GM19463 (cell line): ENCODE measurements at regions not wholly inside any gene's neighbourhood (a gene's known extent, or its start where the extent isn't known, plus 50 kb on each side); places are given as distances from the start of the nearest gene placed in this dataset.
"Not testable (repeated sequence)": the region's sequence is repeated elsewhere in the genome, so short reads cannot be mapped to it uniquely, and the experiment has no call there.

Source experiments
- ATAC-seq: cut with Tn5 transposase; IDR thresholded peaks from one replicate; pipeline ENCODE4 v1.9.1; 2021; ENCODE audit warnings: mild to moderate bottlenecking, moderate library complexity; ENCODE audit not compliant: unreplicated experiment

GRCh38 chr2:131822237-131822721, 294.6 kb downstream of the CCDC74A start:
- not testable (repeated sequence) for ATAC-seq

GRCh38 chr2:131823058-131823457, 295.4 kb downstream of the CCDC74A start:
- ATAC-seq, result not testable (repeated sequence)

DNA sequence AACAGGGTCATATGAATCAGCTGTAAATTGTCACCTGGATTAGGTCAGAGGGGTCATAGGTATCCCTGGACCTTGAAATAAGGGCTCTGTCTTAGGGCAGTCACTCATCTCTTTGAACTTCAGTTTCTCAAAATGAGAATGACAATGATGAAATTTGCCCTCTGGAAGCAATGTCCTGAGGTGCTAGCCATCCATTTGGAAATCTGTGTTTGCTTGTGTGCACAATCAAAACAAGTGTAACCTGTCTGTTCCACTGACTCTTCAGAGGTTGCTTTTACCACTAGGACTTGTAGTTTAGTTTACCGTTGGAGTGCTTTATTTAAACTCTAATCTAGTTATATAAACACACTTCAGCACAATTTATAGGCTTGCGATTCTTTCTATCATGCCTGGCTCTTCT, 297.3 kb downstream of the CCDC74A start:
- not testable (repeated sequence) for ATAC-seq

- no peak for ATAC-seq
These were observed 299.9 kb downstream of the CCDC74A start for GRCh38 chr2:131827481-131828163.

DNA sequence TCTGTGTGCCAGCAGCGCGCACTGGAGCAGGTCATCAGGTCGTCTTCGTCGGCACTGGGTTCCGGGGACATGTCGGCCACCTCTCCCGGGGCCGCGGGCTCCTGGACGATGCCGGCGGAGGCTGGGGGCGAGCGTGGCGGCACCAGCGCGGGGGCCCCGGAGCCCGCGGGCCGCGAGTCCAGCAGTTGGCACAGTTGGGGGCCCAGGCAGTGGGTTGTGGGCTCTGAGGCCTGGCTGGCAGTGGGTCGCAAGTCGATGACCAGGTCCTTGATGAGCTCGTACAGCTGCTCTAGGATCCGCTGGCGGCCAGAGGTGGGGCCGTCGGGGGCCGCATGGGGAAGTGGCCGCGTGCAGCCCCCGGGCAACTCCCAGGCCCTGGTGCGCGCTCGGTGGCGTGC, 300.5 kb downstream of the CCDC74A start:
- no peak for ATAC-seq

DNA sequence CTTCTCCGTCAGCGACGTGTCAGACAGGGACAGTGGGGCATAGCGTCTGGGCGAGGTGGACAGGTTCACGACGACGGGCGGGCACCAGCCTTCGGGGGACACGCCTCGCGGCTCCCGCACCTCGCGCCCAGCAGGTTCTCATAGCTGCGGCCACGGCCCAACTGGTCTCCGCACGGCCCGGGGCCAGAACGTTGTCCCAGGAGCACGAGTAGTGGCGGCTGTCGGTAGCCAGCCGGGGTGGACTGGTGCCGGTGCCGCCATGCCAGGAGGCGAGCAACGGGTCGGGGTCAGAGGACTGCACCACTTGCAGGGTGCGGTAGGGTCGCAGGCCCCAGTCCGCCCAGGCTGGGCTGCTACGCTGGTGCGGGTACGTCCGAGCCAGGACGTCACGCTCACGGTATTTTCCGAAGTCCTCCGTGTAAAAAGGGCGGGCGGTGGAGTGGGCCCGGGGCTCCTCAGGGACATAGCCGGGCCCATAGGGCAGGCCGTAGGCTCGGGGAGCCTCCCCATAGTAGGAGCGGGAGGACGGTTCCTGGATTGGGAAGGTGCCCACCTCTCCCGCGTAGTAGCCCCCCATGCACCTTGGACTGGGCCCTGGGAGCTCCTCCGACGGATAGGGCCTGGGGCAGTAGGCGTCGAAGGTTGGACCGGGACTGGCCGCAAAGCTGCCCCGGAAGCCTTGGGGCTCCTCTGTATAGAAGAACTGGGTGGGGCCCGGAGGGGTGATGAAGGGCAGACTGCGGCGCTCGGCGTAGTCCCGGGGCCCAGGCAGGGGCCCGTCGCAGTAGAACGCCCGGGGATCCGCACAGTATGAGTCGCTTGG, 301.2 kb downstream of the CCDC74A start:
- ATAC-seq, result not testable (repeated sequence)

DNA sequence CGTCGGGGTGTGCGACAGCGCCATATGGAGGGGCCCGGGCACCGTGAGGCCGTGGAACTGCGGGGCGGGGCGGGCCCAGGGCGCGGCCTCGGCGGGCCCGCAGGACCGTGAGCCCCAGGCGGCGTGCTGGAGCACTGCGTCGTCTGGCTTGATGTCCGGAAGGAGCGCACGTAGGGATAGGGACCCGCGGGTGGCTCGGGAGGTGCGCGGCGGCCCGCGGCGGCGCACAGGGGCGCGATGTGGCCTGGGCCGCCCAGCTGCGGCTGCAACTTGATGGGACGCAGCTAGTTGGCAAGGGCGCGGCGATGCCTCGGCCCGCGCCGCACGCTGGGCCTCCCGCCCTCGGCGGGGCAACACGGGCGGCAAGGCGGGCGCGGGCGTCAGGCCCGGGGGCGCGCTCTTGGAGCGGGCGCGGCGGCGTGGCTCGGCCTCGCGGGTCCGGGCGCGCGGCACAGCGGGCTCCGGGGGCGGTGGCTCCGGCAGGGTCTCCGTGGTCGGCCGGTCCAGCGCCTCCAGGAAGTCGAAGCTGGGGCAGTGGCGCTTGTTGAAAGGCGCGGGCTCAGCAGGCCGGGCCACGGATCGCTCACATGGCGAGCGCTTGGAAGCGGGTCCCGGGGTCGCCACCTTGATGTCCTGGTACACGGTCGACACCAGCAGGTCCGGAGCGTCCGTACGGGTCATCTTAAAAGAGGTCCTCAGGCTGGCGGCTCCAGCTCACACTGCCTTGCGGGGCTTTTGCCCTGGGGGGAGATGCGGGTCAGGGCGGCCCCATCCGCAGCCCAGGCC, 302.0 kb downstream of the CCDC74A start:
- ATAC-seq, result not testable (repeated sequence)

- ATAC-seq, result not testable (repeated sequence)
These were observed 302.7 kb downstream of the CCDC74A start for GRCh38 chr2:131830242-131830945.

DNA sequence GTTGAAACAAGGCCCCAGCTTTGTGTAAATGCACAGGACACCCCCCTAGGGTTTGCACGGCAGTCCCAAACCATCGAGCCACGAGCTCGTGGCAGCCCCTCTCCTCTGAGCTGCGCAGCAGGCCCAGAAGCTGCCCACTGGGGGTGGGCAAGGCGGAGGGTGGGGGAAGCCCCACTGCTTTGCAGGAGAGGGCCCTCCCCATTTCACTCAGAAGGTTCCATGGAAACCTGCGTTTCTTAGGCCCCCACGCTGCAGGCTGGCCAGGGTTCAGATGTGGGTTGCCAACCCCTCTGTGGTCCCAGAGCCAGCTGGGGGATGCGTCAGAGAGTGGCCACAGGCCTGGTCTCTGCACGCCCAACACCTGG, 303.2 kb downstream of the CCDC74A start:
- ATAC-seq, result not testable (repeated sequence)

GRCh38 chr2:131831450-131832208, 303.9 kb downstream of the CCDC74A start:
- ATAC-seq, result not testable (repeated sequence)

- ATAC-seq, result not testable (repeated sequence)
These were observed 304.6 kb downstream of the CCDC74A start for GRCh38 chr2:131832209-131832780.

- not testable (repeated sequence) for ATAC-seq
These were observed 305.2 kb downstream of the CCDC74A start for GRCh38 chr2:131832917-131833316.

- not testable (repeated sequence) for ATAC-seq
These were observed 305.9 kb downstream of the CCDC74A start for GRCh38 chr2:131833367-131834202.

DNA sequence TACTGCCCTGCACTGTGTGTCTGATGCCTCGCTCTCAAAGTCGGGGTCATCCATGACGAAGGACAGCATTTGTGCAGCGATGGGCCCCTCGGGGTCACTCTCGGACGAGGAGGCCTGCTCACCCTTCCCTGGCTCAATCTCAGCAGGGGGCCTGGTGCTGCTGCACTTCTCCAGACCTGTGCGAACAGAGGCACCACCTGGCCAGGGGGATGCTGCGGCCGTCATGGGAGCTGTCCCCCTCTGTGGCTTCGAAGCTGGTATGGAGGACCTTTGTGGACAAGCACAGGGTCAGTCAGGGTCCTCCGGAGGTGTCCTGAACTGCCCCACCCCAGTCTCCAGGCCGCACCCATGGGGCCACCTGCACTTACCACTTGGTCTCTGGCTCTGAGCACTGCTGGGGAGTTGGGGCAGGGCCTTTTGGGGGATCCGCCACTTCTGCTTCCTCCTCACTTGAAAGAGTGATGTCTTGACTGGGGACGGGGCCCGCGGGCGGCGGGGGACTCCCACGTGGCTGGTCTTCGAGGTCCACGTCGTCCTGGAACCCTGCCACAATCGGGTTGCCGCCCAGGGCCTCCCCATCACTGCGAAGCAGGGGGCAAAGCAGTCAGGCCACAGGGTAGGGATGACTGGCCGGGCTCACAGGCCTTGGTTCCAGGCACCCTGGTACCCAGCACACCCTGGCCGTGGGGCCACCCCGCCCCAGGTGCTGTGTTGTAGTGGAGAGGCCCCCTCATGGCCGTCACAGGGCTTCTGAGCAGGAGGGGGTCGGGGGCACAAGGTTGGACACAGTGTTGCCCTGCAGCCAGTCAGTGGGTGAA, 306.7 kb downstream of the CCDC74A start:
- not testable (repeated sequence) for ATAC-seq

- not testable (repeated sequence) for ATAC-seq
These were observed 307.3 kb downstream of the CCDC74A start for GRCh38 chr2:131835022-131835421.

DNA sequence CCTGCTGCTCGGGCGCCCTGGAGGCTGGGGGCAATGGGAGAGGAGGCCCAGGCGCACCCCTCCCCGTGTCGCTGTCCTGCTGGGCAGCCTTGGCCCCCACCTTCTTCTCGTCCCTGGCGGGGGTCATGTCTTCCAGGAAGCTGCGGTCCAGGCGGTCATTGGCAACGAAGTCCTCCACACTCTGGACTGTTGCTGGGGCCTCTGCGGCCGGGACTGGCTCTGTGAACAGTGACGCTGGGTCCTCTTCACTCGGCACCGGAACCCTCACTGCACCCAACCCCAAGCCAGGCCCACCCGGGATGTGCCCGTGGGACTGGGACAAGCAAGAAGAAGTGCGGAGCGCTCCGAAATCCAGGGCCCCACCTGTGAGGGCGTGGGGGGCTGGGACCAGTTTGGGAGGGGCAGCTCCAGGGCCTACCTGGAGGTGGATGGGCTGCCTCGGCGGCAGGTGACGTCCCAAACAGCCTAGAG, 308.0 kb downstream of the CCDC74A start:
- no peak for ATAC-seq

DNA sequence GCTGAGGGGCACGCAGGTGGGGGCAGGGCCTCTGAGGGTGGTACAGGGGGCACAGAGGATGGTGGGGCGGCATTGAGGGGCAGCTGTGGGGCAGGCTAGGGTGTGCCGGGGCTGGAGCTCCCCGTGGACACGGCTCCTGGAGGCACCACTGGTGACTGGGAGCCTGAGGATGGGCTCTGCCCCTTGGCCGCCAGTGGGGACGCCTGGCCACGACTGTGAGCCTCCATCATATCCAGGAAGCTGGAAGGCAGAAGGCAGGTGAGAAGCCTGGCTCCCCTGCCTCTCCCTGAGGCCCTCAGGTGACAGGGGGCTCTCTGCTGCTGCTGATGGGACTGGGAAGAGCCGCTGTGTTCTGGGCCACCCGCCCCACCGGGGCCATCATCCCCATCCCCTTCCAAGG, 308.4 kb downstream of the CCDC74A start:
- not testable (repeated sequence) for ATAC-seq

DNA sequence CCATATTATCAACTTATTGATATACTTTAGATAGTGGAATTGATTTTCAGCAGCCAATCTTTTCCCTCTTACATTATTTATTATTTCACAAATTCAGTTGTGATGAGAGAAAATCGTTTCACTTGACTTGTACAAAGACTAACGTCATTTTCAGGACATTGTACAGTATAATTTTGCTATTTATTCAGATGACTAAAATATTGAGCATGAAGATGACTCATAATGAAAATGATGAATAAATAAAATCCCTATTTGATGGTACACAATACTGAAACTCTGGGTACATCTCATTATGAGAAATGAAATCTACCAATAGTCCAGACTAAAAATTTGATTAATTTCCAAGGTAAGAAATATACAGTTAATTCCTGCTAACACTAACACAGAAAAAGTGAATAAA, 316.4 kb downstream of the CCDC74A start:
- ATAC-seq, result not testable (repeated sequence)
